ENCODE measurements at regions not wholly inside any gene's neighbourhood (a gene's known extent, or its start where the extent isn't known, plus 50 kb on each side); places are given as distances from the start of the nearest gene placed in this dataset.

- Histone ChIP-seq H3K36me3 (ENCODE audit: control insufficient read depth, insufficient read depth, low read length) (no peaks in the 10 kb centered on the region), H3K27me3 (ENCODE audit: control insufficient read depth, insufficient read depth, low read length) (no peaks in the 10 kb centered on the region), H3K4me3 (ENCODE audit: low read depth, low read length) (no peak overlapping the region)
- ChIA-PET CTCF (no interaction called here), POLR2A (no interaction called here)
- no peak for DNase-seq (ENCODE audit: low read depth)
- no peak for TF ChIP-seq CTCF (IDR thresholded peaks at IDR 0.05; ENCODE audit: insufficient read depth, low read depth, low read length)
Measured at GRCh38 chr5:2805080-2805479, 53.6 kb upstream of the IRX2 start.

- ChIA-PET CTCF (no interaction called here), POLR2A (no interaction called here)
- H3K4me3 ChIP-seq (ENCODE audit: low read depth, low read length) = no peak overlapping the region
- TF ChIP-seq CTCF (IDR thresholded peaks at IDR 0.05; ENCODE audit: insufficient read depth, low read depth, low read length) = no peak
- H3K36me3 ChIP-seq (ENCODE audit: control insufficient read depth, insufficient read depth, low read length) = no peaks in the 10 kb centered on the region
- no peak for DNase-seq (ENCODE audit: low read depth)
- no peaks in the 10 kb centered on the region for H3K27me3 ChIP-seq (ENCODE audit: control insufficient read depth, insufficient read depth, low read length)
Measured at GRCh38 chr5:2803751-2804150, 52.3 kb upstream of the IRX2 start.

DNA sequence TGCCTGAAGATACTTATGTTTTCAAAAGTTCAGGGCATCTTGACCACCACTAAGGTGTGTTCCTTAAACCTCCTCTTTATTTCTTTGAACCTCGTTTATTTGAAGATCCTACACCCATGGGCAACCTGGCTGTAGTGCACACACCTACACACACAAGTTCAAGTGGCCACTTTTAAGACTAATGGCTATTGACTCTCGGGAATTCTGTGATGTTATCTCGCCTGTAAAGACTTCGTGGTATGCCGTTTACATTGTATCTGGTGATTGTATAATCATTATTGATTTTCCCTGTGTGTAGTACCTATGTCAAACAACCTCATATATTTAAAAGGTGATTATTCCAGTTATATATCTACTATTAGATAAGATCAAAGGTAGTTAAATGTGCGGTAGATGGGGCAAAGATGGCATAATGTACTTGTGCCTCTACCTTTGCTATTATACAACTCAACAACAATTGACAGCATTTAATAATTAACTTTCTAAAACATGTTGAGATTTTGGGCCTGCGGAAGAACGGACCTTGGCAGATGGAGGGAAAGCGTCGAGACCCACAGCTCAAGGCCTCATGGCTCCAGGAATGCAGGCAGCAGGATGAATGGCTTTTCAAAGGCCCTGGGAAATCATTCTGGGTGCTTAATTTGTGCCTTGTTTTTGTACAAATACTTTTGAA is 51.4 kb upstream of the IRX2 start:
- CTCF ChIA-PET = no interaction called here
- no peak for DNase-seq (ENCODE audit: low read depth)
- Histone ChIP-seq H3K4me3 (ENCODE audit: low read depth, low read length) (no peak overlapping the region), H3K27me3 (ENCODE audit: control insufficient read depth, insufficient read depth, low read length) (no peaks in the 10 kb centered on the region), H3K36me3 (ENCODE audit: control insufficient read depth, insufficient read depth, low read length) (no peaks in the 10 kb centered on the region)
- POLR2A ChIA-PET = no interaction called here
- no peak for TF ChIP-seq CTCF (IDR thresholded peaks at IDR 0.05; ENCODE audit: insufficient read depth, low read depth, low read length)

- ChIA-PET CTCF (no interaction called here), POLR2A (no interaction called here)
- no peak overlapping the region for H3K4me3 ChIP-seq (ENCODE audit: low read depth, low read length)
- no peaks in the 10 kb centered on the region for H3K36me3 ChIP-seq (ENCODE audit: control insufficient read depth, insufficient read depth, low read length)
- TF ChIP-seq CTCF (IDR thresholded peaks at IDR 0.05; ENCODE audit: insufficient read depth, low read depth, low read length) = no peak
- DNase-seq (ENCODE audit: low read depth) = no peak
- no peaks in the 10 kb centered on the region for H3K27me3 ChIP-seq (ENCODE audit: control insufficient read depth, insufficient read depth, low read length)
Measured at GRCh38 chr5:2801577-2802525, 50.4 kb upstream of the IRX2 start.
